H1 (cell line): ENCODE measurements at regions not wholly inside any gene's neighbourhood (a gene's known extent, or its start where the extent isn't known, plus 50 kb on each side); places are given as distances from the start of the nearest gene placed in this dataset.

Experiments used
- CTCF ChIP-seq, 3 experiments: IDR thresholded peaks; 1 replicate in 2 of 3; 2 replicates in 1 of 3; pipeline versions ENCODE4 v1.5.1 to v1.6.1; 2011; ENCODE audit warnings: low read length in 3 of 3, mild to moderate bottlenecking in 3 of 3, inconsistent platforms in 2 of 3, low read depth in 1 of 3, moderate library complexity in 1 of 3; ENCODE audit not compliant: insufficient read depth in 1 of 3; ENCODE audit errors: control extremely low read depth in 1 of 3
- HDAC2 ChIP-seq, 2 experiments: fragments of 300-600 bp in 1 of 2; sonication (generic) in 1 of 2; IDR thresholded peaks; 2 replicates each; pipeline ENCODE4 v1.6.1; 2011 to 2012; ENCODE audit warnings: low read depth in 2 of 2, low read length in 2 of 2, mild to moderate bottlenecking in 2 of 2, moderate library complexity in 2 of 2, borderline replicate concordance in 1 of 2, inconsistent platforms in 1 of 2

GRCh38 chr11:71334191-71334590 lies 81.8 kb upstream of the SHANK2 start:
- TF ChIP-seq CTCF (IDR thresholded peaks at IDR 0.05; ENCODE audit: control extremely low read depth in 1 of 3, insufficient read depth in 1 of 3, low read depth in 1 of 3, low read length in 3 of 3) (no peak), HDAC2 (IDR thresholded peaks at IDR 0.05; ENCODE audit: borderline replicate concordance in 1 of 2, low read depth in 2 of 2, low read length in 2 of 2) (no peak)
